Pulmonary artery endothelial cell (primary cell): ENCODE measurements at regions not wholly inside any gene's neighbourhood (a gene's known extent, or its start where the extent isn't known, plus 50 kb on each side); places are given as distances from the start of the nearest gene placed in this dataset.
A peak's percentile ranks its signal among the peaks of the same experiment; 100 is the strongest.

Experiments used
- DNase-seq: peaks from one replicate; pipeline ENCODE4 v3.0.0-alpha.2; 2011; ENCODE audit warnings: low read depth, low spot score

- DNase-seq, result no peak
Observed at GRCh38 chr2:133811409-133812125, 243.3 kb upstream of the NCKAP5 start.

GRCh38 chr2:133812826-133813617 is 244.8 kb upstream of the NCKAP5 start:
- no peak for DNase-seq

DNA sequence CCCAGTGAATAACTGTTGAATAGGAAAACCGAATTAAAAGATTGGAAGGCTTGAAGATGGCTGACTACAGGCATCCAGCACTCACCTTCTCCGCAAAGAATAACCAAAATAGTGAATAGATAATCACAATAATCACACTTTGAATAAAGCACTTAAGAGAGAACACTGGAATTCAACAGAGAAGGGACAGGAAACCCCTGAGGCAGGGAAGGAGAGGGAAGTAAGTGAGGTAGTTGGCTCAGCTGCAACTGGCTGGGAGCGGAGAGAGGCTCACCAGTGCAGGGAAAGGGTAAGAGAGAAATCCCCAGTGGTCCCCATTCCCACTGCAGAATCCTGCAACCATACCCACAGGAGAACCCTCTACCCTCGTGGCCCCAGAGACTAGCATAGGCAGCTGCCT is 246.6 kb upstream of the NCKAP5 start:
- no peak for DNase-seq

DNA sequence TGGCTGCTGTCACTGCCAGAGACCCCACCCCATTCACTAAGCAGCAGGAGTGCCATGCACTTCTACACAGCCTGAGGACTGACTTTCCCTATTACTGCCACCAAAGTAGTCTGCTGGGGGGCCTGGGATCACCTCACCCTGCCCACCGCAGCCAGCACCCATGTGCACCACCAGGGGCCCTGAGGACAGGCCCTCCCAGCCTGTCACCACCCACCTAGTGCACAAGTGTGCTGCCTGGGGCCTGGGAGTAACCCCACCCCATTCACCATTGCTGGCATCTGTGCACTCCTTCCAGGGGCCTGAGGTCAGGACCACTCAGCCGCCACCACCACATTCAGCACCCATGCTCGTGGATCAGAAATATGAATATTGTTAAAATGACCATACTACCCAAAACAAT is 247.8 kb upstream of the NCKAP5 start:
- no peak for DNase-seq

- peak; percentile 93 for DNase-seq
Observed at GRCh38 chr2:133817680-133818566, 249.7 kb upstream of the NCKAP5 start.

DNA sequence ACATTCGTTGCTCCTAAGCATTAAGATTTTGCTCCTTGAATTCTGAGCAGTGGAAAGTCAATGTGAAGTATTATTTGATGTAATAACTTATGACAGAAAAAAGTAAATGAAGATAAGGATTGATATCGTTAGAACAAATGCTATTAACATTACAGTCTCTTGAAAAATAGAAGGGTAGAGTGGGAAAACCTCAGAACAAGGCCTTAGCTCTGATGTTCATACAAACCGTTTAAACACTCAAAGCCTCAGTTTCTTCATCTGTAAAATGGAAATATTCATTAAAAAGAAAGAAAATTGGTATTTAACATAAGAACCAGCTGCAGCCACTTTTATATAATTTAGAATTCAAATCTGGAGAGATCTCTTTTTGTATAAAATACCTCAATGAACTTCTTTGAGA is 250.4 kb upstream of the NCKAP5 start:
- DNase-seq, result no peak

GRCh38 chr2:133819906-133820305 is 251.6 kb upstream of the NCKAP5 start:
- DNase-seq, result no peak

- no peak for DNase-seq
Observed at GRCh38 chr2:133821107-133821760, 253.0 kb upstream of the NCKAP5 start.

GRCh38 chr2:133822517-133823225 is 254.4 kb upstream of the NCKAP5 start:
- DNase-seq, result no peak

DNA sequence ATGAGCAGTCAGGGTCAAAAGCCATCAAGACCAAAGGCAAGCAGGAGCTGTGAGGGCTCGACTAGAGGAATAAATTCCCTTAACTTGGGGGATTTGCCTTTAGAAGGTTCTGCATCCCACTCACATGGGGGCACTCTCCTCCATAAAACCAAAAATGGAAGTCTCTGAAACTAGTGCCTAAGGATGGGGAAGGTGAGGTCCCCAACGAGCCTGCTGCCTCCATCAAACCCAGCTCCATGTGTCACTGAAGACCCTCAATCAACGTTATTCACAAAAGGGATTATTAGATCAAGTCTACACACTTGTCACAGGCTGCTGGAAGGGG is 254.9 kb upstream of the NCKAP5 start:
- no peak for DNase-seq

GRCh38 chr2:133824869-133825268 is 256.6 kb upstream of the NCKAP5 start:
- no peak for DNase-seq

DNA sequence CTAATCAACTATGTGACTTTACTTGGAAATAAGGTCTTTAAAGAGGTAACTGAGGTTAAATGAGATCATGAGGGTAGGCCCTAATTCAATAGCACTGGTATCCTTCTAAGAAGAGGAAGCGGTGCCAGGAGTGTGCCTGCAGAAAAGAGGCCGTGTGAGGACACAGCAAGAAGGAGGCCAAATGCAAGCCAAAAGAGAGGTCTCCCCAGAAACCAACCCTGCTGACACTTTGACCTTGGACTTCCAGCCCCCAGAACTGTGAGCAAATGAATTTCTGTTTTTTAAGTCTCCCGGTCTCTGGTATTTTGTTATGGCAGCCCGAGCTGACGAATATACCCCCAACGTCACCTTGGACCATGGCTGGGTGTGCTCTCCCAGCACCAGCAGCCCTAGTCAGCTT is 257.5 kb upstream of the NCKAP5 start:
- no peak for DNase-seq

DNA sequence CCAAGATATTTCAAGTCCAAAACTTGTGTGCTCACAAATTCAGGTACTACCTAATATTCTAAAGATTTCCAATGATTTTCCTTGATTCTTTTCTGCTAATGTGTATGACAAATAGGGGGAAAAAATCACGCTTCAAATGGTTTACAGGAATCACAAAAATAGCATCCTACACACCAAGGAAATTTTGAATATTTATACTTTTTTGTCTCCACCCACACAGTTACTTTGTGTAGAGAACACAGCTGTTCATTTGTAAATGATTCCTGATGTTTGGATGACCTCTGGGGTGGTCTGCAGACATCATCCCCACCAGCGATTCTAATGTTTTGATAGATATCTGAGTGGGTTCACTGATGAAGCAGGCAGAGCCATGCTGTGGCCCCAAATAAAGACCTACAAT is 260.6 kb upstream of the NCKAP5 start:
- DNase-seq, result no peak

DNA sequence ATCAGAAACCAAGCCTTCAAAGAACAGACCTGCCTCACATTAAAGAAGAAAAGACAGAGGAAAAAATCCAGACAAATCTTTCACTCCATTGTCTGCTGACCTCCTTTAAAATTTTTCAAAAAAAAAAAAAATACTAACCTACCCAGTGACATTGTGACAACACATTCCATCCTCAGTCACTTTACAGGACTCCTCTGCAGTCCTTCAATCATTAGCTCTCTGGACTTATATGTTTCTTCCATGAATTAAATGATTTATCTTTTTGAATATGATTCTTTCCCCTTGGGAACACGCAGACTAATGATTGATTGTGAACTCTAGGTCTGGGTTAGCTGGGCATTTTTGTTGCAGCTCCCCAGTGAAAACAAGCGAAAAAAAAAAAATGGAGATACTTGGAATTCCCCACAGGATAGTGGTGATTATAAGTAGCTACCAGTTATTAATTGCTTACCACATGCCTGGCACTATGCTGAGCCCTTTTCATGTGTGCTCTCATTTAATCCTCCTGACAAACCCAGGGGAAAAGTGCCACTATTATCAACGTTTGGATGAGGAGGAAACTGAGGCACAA is 261.3 kb upstream of the NCKAP5 start:
- DNase-seq, result no peak

- DNase-seq, result no peak
Observed at GRCh38 chr2:133833746-133834145, 265.5 kb upstream of the NCKAP5 start.

- DNase-seq, result no peak
Observed at GRCh38 chr2:133835821-133836619, 267.8 kb upstream of the NCKAP5 start.

DNA sequence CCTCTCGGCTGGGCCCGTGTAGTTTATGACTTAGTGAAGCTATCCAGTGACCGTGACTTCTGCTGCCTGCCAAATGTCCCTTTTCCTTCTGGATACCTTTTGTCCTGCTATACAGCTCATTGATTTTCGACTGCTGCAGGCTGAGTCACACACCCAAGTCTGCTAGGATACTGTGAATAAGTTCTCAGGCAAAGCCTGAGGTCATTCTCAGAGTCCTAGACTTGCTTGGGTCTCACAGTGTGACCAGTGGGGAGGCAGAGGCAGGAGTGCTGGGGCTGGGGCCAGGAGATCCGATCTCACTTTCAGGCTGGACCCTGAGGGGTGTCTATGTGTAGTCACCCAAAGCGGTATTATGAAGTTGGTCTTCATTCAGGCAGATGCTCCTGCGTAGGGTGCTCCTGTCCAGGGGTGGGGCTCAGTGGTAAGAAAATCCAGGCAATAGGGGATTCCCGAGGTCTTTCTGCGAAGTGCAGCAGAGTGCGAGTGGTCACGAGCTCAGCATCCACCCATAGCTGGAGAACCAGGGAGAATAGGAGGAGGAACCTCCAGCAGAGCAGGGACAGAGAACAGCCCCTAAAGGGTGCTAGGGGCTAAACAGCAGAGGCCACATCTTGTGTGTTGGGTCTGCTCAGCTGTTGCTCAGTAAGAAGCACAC is 268.6 kb upstream of the NCKAP5 start:
- no peak for DNase-seq

DNA sequence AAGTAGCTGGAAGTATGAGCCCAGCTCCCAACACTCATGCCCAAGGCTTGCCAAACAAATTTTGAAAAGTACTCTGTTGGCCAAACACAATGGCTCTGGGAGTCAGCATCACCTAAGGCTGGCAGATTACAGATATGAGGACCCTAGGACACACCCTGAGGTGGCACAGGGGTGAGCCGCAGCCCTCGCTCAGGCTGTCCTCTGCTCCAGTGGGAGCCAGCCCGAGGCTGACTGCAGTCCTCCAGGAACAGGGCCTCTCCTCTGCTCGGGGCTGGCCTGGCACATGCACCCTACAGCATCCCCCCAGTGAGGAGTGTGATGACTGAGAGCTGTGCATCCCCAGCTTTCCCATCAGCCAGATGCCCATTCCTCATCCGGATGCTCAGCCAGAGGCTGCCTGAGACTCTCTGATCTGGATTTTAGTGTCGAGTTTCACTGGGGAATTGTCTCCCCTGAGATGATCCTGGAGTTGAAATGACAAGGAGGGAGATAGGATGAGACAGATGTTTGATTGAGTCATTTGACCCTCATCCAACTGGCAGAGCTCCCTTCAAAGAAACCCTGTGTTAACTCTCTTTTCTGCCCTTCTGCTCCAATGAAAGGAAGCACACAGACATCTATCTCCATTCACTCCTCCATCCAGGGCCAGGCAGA is 269.3 kb upstream of the NCKAP5 start:
- DNase-seq, result no peak
